ENCODE measurements at regions not wholly inside any gene's neighbourhood (a gene's known extent, or its start where the extent isn't known, plus 50 kb on each side); places are given as distances from the start of the nearest gene placed in this dataset.

- intact Hi-C loops (cut with micrococcal nuclease; ENCODE audit: unreplicated experiment): no loop called here
- Mint-ChIP-seq H3K27ac (ENCODE audit: unreplicated experiment) (no peak overlapping the region), H3K4me3 (ENCODE audit: low read depth, unreplicated experiment) (no peak overlapping the region), H3K27me3 (ENCODE audit: unreplicated experiment) (no peaks in the 10 kb centered on the region), H3K4me1 (ENCODE audit: low read depth, unreplicated experiment) (peaks cover 17% of the 10 kb centered on the region), H3K9me3 (ENCODE audit: low read depth, unreplicated experiment) (peaks cover 2% of the 10 kb centered on the region), H3K36me3 (ENCODE audit: insufficient read depth, unreplicated experiment) (no peaks in the 10 kb centered on the region)
- TF ChIP-seq, protein P1, sequence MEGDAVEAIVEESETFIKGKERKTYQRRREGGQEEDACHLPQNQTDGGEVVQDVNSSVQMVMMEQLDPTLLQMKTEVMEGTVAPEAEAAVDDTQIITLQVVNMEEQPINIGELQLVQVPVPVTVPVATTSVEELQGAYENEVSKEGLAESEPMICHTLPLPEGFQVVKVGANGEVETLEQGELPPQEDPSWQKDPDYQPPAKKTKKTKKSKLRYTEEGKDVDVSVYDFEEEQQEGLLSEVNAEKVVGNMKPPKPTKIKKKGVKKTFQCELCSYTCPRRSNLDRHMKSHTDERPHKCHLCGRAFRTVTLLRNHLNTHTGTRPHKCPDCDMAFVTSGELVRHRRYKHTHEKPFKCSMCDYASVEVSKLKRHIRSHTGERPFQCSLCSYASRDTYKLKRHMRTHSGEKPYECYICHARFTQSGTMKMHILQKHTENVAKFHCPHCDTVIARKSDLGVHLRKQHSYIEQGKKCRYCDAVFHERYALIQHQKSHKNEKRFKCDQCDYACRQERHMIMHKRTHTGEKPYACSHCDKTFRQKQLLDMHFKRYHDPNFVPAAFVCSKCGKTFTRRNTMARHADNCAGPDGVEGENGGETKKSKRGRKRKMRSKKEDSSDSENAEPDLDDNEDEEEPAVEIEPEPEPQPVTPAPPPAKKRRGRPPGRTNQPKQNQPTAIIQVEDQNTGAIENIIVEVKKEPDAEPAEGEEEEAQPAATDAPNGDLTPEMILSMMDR (IDR thresholded peaks at IDR 0.05; ENCODE audit: unreplicated experiment): no peak
- BruUV-seq (replicated peaks): no TSS peak
- DNase-seq: no peak
- CTCF ChIA-PET: no interaction called here
Measured at GRCh38 chr3:27626596-27627118, 95.5 kb downstream of the EOMES start.

GRCh38 chr3:27625864-27626263 is 96.3 kb downstream of the EOMES start:
- Mint-ChIP-seq H3K4me1 (ENCODE audit: low read depth, unreplicated experiment) (peaks cover 17% of the 10 kb centered on the region), H3K4me3 (ENCODE audit: low read depth, unreplicated experiment) (no peak overlapping the region), H3K27ac (ENCODE audit: unreplicated experiment) (no peak overlapping the region), H3K27me3 (ENCODE audit: unreplicated experiment) (no peaks in the 10 kb centered on the region), H3K36me3 (ENCODE audit: insufficient read depth, unreplicated experiment) (no peaks in the 10 kb centered on the region), H3K9me3 (ENCODE audit: low read depth, unreplicated experiment) (peaks cover 2% of the 10 kb centered on the region)
- BruUV-seq (replicated peaks): no TSS peak
- TF ChIP-seq, protein P1 (IDR thresholded peaks at IDR 0.05; ENCODE audit: unreplicated experiment): no peak
- CTCF ChIA-PET: no interaction called here
- DNase-seq: no peak
- intact Hi-C loops (cut with micrococcal nuclease; ENCODE audit: unreplicated experiment): no loop called here

DNA sequence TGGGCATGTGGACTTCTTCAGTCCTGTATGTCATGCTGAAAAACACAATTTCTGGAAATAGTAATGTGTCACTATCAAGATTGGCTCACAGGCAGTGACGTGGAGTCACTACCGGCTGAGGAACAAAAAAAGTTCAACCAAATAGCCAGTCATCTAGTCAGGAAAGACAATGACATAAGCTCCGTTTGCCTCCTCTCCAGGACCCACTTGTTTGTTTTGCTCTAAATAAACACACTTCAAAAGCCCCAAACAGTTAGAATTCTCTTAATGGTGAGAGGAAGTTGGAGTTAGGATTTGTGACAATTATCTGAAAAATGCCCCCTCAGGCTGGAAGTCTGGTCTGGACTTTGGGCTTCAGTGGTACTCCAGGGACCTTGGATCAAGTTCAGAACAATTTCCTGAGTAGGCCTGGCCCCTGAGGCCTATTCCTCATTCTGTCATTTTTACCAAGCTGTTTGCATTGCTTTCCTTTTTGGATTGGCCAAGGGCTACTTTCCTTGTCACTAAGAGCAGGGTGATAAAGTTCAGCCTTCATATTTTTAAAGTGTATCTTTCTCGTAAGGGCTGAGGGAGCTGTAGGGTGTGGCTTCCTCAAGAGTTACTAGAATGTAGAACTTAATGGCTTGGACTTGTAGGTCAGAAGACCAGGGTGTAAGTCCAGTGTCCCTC is 98.9 kb downstream of the EOMES start:
- no peak for DNase-seq
- peaks cover 2% of the 10 kb centered on the region for H3K9me3 Mint-ChIP-seq (ENCODE audit: low read depth, unreplicated experiment)
- CTCF ChIA-PET: no interaction called here
- no TSS peak for BruUV-seq (replicated peaks)
- no peaks in the 10 kb centered on the region for H3K36me3 Mint-ChIP-seq (ENCODE audit: insufficient read depth, unreplicated experiment)
- H3K4me3 Mint-ChIP-seq (ENCODE audit: low read depth, unreplicated experiment): no peak overlapping the region
- H3K27ac Mint-ChIP-seq (ENCODE audit: unreplicated experiment): no peak overlapping the region
- no peaks in the 10 kb centered on the region for H3K27me3 Mint-ChIP-seq (ENCODE audit: unreplicated experiment)
- peaks cover 9% of the 10 kb centered on the region for H3K4me1 Mint-ChIP-seq (ENCODE audit: low read depth, unreplicated experiment)
- TF ChIP-seq, protein P1 (IDR thresholded peaks at IDR 0.05; ENCODE audit: unreplicated experiment): no peak
- intact Hi-C loops (cut with micrococcal nuclease; ENCODE audit: unreplicated experiment): no loop called here

DNA sequence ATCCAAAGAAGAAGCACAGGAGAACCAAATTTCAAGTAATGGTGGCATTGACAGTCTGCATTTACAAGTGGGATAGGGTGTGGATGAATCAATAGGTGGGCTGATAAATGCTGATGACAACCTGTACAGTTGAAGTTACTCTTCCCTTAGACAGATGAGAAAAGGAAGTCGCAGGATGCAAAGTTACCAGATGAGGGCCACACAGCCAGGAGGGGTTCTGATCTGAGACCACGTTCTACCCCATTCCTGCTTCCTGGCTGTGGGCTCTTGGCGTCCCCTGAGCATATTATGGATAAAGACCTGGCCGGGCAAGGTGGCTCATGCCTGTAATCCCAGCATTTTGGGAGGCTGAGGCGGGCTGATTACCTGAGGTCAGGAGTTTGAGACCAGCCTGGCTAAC is 104.6 kb downstream of the EOMES start:
- H3K36me3 Mint-ChIP-seq (ENCODE audit: insufficient read depth, unreplicated experiment): no peaks in the 10 kb centered on the region
- CTCF ChIA-PET: no interaction called here

More for the DNA sequence above, 104.6 kb downstream of the EOMES start:
- H3K4me1 Mint-ChIP-seq (ENCODE audit: low read depth, unreplicated experiment): no peaks in the 10 kb centered on the region
- intact Hi-C loops (cut with micrococcal nuclease; ENCODE audit: unreplicated experiment): no loop called here
- DNase-seq: no peak
- peaks cover 6% of the 10 kb centered on the region for H3K9me3 Mint-ChIP-seq (ENCODE audit: low read depth, unreplicated experiment)
- H3K27me3 Mint-ChIP-seq (ENCODE audit: unreplicated experiment): no peaks in the 10 kb centered on the region
- TF ChIP-seq, protein P1 (IDR thresholded peaks at IDR 0.05; ENCODE audit: unreplicated experiment): no peak
- H3K27ac Mint-ChIP-seq (ENCODE audit: unreplicated experiment): no peak overlapping the region
- H3K4me3 Mint-ChIP-seq (ENCODE audit: low read depth, unreplicated experiment): no peak overlapping the region
- BruUV-seq (replicated peaks): no TSS peak
